ENCODE measurements at regions not wholly inside any gene's neighbourhood (a gene's known extent, or its start where the extent isn't known, plus 50 kb on each side); places are given as distances from the start of the nearest gene placed in this dataset.

DNA sequence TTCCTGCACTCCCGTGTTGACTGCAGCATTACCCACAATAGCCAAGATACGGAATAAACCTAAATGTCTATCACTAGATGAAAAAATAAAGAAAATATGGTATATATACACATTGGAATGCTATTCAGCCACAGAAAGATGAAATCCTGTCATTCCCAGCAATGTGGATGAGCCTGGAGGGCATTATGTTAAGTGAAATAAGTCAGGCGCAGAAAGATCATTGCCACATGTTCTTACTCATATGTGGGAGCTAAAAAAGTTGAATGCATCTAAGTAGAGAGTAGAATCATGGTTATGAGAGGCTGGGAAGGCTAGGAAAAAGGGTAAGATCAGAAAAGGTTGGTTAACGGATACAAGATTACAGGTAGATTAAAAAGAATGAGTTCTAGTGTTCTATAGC lies 219.1 kb upstream of the MKI67 start:
- Histone ChIP-seq H3K9me2 (ENCODE audit: insufficient read depth, low read length) (no peaks in the 10 kb centered on the region), H4K20me1 (ENCODE audit: insufficient read depth) (no peaks in the 10 kb centered on the region), H3K9ac (ENCODE audit: low read length) (no peak overlapping the region), H3K79me2 (replicated peaks; ENCODE audit: insufficient read depth, low read length) (no peaks in the 10 kb centered on the region), H3F3A (ENCODE audit: insufficient read depth, low read length, poor library complexity, severe bottlenecking) (no peaks in the 10 kb centered on the region), H3K36me3 (ENCODE audit: insufficient read depth, low read length) (no peaks in the 10 kb centered on the region), H2AFZ (ENCODE audit: low read depth, low read length) (no peak overlapping the region), H3K4me2 (ENCODE audit: low read length) (no peak overlapping the region), H3K9me3 (ENCODE audit: low read length) (no peaks in the 10 kb centered on the region), H3K27ac (ENCODE audit: low read length) (no peak overlapping the region), H3K27me3 (ENCODE audit: insufficient read depth, low read depth, low read length) (no peaks in the 10 kb centered on the region), H3K4me3 (ENCODE audit: low read length) (no peak overlapping the region)
- TF ChIP-seq EZH2 (IDR thresholded peaks at IDR 0.05; ENCODE audit: borderline replicate concordance, insufficient read depth, low read length, poor library complexity, severe bottlenecking) (no peak), POLR2AphosphoS5 (IDR thresholded peaks at IDR 0.05) (no peak), RAD21 (conservative IDR thresholded peaks at IDR 0.05) (no peak), EP300 (conservative IDR thresholded peaks at IDR 0.05; ENCODE audit: poor library complexity, severe bottlenecking) (no peak), SMC3 (conservative IDR thresholded peaks at IDR 0.05; ENCODE audit: poor library complexity) (no peak), MXI1 (conservative IDR thresholded peaks at IDR 0.05; ENCODE audit: poor library complexity, severe bottlenecking) (no peak), TAF1 (IDR thresholded peaks at IDR 0.05; ENCODE audit: low read depth) (no peak)
- TF ChIP-seq, protein P1, sequence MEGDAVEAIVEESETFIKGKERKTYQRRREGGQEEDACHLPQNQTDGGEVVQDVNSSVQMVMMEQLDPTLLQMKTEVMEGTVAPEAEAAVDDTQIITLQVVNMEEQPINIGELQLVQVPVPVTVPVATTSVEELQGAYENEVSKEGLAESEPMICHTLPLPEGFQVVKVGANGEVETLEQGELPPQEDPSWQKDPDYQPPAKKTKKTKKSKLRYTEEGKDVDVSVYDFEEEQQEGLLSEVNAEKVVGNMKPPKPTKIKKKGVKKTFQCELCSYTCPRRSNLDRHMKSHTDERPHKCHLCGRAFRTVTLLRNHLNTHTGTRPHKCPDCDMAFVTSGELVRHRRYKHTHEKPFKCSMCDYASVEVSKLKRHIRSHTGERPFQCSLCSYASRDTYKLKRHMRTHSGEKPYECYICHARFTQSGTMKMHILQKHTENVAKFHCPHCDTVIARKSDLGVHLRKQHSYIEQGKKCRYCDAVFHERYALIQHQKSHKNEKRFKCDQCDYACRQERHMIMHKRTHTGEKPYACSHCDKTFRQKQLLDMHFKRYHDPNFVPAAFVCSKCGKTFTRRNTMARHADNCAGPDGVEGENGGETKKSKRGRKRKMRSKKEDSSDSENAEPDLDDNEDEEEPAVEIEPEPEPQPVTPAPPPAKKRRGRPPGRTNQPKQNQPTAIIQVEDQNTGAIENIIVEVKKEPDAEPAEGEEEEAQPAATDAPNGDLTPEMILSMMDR (IDR thresholded peaks at IDR 0.05; ENCODE audit: poor library complexity, severe bottlenecking), result no peak
- TF ChIP-seq, protein P2, sequence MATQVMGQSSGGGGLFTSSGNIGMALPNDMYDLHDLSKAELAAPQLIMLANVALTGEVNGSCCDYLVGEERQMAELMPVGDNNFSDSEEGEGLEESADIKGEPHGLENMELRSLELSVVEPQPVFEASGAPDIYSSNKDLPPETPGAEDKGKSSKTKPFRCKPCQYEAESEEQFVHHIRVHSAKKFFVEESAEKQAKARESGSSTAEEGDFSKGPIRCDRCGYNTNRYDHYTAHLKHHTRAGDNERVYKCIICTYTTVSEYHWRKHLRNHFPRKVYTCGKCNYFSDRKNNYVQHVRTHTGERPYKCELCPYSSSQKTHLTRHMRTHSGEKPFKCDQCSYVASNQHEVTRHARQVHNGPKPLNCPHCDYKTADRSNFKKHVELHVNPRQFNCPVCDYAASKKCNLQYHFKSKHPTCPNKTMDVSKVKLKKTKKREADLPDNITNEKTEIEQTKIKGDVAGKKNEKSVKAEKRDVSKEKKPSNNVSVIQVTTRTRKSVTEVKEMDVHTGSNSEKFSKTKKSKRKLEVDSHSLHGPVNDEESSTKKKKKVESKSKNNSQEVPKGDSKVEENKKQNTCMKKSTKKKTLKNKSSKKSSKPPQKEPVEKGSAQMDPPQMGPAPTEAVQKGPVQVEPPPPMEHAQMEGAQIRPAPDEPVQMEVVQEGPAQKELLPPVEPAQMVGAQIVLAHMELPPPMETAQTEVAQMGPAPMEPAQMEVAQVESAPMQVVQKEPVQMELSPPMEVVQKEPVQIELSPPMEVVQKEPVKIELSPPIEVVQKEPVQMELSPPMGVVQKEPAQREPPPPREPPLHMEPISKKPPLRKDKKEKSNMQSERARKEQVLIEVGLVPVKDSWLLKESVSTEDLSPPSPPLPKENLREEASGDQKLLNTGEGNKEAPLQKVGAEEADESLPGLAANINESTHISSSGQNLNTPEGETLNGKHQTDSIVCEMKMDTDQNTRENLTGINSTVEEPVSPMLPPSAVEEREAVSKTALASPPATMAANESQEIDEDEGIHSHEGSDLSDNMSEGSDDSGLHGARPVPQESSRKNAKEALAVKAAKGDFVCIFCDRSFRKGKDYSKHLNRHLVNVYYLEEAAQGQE (IDR thresholded peaks at IDR 0.05; ENCODE audit: borderline replicate concordance), result no peak

DNA sequence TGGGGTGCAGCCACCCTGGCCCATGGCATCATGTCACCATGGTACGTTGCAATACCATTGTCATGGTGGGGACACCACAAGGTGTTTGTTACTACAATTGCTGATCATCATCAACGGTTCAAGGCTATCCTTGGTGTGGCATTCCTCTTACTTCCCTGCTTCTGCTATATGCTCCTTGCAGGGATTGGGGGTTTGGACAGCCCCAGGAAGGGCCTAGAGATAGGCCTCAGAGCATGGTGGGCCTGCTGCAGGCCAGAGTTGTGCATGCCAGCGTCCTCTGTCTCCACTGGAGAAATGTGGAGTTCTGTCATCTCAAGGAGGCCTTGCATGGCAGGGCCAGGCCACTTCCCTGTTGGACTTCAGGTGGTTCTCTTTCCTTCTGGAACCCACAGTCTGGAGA lies 234.6 kb upstream of the MKI67 start:
- no peaks in the 10 kb centered on the region for H3K79me2 ChIP-seq (replicated peaks; ENCODE audit: insufficient read depth, low read length)
- no peaks in the 10 kb centered on the region for H4K20me1 ChIP-seq (ENCODE audit: insufficient read depth)
- no peaks in the 10 kb centered on the region for H3K9me2 ChIP-seq (ENCODE audit: insufficient read depth, low read length)
- H3K9me3 ChIP-seq (ENCODE audit: low read length), result no peaks in the 10 kb centered on the region
- H3K27me3 ChIP-seq (ENCODE audit: insufficient read depth, low read depth, low read length), result no peaks in the 10 kb centered on the region
- no peaks in the 10 kb centered on the region for H3K36me3 ChIP-seq (ENCODE audit: insufficient read depth, low read length)
- H3K9ac ChIP-seq (ENCODE audit: low read length), result no peak overlapping the region
- H3K4me2 ChIP-seq (ENCODE audit: low read length), result no peak overlapping the region
- H3K4me3 ChIP-seq (ENCODE audit: low read length), result no peak overlapping the region
- no peaks in the 10 kb centered on the region for H3F3A ChIP-seq (ENCODE audit: insufficient read depth, low read length, poor library complexity, severe bottlenecking)
- TF ChIP-seq MXI1 (conservative IDR thresholded peaks at IDR 0.05; ENCODE audit: poor library complexity, severe bottlenecking) (no peak), EP300 (conservative IDR thresholded peaks at IDR 0.05; ENCODE audit: poor library complexity, severe bottlenecking) (no peak), POLR2AphosphoS5 (IDR thresholded peaks at IDR 0.05) (no peak), EZH2 (IDR thresholded peaks at IDR 0.05; ENCODE audit: borderline replicate concordance, insufficient read depth, low read length, poor library complexity, severe bottlenecking) (no peak), RAD21 (conservative IDR thresholded peaks at IDR 0.05) (no peak), TAF1 (IDR thresholded peaks at IDR 0.05; ENCODE audit: low read depth) (no peak), SMC3 (conservative IDR thresholded peaks at IDR 0.05; ENCODE audit: poor library complexity) (no peak)
- TF ChIP-seq, protein P2 (IDR thresholded peaks at IDR 0.05; ENCODE audit: borderline replicate concordance), result no peak
- TF ChIP-seq, protein P1 (IDR thresholded peaks at IDR 0.05; ENCODE audit: poor library complexity, severe bottlenecking), result no peak
- H2AFZ ChIP-seq (ENCODE audit: low read depth, low read length), result no peak overlapping the region
- H3K27ac ChIP-seq (ENCODE audit: low read length), result no peak overlapping the region
